Globus pallidus (tissue), 1 donor: ENCODE measurements at regions not wholly inside any gene's neighbourhood (a gene's known extent, or its start where the extent isn't known, plus 50 kb on each side); places are given as distances from the start of the nearest gene placed in this dataset.
"Not testable (repeated sequence)": the region's sequence is repeated elsewhere in the genome, so short reads cannot be mapped to it uniquely, and the experiment has no call there.

Experiments
- DNase-seq: peaks from one replicate; pipeline ENCODE4 v3.0.0-alpha.2; 2015; ENCODE audit warnings: low spot score

DNA sequence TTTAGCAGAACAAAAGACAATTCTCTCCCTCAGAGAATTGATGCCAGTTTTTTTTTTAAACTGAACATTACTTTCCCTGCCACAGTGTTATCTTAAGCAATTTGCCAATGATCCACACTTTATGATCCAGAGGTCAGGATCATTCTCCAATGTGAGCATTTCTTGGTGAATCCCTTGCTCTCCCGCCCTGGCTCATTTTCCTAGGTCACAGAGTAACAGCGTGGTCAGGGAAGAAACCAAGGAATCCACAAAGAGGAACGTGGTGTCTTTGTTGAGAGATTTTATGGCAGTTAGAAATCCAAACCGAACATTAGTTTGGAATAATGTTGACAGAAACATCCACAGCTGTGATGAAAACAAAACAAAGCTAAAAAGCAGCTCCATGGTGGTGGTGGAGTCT, 250.3 kb downstream of the TTC32 start:
- no peak for DNase-seq

DNA sequence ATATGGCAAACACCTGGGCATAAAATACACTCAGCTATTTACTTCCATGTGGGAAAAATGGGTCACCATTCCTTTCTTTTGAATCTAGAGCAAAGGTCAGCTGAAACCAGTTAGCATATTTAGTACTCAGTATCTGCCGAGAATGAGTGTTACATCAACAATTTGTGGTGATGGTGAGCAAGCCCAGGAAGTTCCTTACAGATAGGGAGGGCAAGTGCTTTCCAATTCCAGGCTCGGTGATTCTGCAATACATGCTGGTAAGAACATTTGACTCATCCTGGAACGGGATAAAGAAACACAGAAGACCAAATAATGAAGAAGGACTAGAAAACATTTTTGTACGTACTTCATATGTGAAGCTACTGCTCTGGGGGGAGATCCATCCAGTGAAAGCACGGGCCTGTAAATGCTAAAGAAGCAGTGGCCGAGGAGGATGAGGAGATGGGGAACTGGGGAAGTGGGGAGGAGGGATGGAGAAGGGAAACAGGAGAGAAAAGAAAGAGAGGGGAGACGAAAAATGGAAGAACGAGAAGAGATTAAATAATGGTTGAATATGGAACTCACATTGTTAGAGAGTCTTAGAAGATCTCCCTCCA, 251.9 kb downstream of the TTC32 start:
- no peak for DNase-seq

DNA sequence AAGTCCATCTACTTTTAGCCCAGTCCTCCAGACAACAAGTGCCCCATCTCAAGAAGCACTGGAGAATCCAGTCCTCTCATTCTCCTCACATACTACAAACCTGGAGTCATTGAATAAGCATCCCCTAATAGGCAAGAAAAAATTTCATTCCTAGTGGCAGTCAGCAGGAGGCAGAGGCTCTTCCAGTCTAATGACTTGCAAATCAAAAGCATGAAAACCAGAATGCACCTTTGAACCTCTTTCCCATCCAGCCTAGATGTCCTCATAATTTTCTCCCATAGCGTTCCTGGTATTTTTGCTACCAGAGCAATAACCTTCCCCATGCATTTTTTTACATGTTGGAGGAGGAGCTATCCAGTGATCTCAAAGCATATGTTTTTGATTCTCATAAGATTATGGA, 252.6 kb downstream of the TTC32 start:
- no peak for DNase-seq

DNA sequence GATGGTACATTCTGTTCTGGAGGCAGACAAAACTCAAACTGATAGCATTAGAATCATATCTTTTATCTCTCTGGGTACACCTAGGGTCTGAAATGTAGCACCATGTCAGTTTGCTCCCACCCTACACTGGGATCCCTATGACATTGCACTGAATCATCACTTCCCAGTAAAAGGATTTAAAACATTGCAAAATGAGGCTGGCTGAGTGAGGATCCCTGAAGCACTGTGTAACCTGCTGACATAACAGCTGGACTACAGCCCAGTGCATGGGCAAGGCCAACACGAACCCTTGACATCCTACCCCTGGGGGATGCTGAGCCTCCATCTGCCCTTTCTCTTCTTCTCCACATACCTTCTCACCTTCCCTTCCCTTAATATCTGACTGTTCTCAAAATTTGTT, 253.2 kb downstream of the TTC32 start:
- DNase-seq: no peak

DNA sequence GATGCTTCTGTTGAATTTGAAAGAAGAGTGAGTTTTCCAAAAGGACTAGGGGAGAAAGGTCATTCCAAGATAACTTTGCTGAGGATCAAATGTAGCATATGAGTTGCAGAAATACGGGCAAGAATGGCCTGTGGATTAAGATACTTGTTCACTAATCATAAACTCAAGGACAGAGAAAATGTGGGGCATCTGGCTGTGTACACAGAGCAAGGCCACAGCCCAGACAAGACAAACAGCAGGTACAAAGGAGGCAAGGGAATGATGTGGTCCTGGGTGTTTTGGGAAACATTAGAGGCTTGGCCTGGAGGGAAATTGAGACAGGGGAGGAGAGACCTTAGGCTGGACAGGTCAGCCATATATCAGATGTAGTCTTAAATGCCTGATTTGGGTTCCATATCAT, 254.8 kb downstream of the TTC32 start:
- DNase-seq: no peak

DNA sequence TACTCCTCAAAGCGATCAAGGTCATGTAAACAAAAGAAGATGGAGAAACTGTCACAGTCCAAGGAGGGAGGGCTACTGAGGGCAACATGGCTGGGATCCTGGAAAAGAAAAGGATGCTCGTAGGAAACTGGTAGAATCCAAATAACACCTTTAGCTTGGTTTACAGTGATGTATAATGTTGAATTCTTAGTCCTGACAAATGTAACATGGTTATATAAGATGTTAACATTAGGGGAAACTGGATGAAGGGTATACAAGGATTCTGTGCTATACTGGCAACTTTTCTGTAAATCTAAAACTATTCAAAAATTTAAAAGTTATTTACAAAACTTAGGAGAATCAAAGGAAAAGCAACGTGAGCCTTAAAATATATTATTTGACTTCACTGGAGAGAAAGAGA, 257.0 kb downstream of the TTC32 start:
- DNase-seq: no peak

DNA sequence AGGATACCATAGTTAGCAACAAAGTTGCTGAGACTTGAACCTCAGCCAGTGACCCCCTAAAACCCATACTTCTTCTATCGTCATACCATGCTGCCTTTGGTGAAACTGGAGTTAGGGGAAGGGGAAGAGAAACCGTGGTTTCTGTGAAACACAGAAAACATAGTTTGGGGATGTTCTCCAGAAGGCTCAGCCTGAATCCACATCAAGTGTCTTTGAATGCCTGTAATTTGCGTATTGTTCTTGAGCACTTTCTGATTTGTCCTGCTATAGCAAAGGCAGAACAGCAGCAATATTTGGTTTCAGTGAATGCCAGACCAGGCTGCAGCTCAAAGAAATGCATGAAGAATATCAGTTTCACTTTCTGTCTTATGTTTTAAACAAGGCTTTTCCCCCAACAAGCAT, 258.7 kb downstream of the TTC32 start:
- peak; percentile 20 for DNase-seq

DNA sequence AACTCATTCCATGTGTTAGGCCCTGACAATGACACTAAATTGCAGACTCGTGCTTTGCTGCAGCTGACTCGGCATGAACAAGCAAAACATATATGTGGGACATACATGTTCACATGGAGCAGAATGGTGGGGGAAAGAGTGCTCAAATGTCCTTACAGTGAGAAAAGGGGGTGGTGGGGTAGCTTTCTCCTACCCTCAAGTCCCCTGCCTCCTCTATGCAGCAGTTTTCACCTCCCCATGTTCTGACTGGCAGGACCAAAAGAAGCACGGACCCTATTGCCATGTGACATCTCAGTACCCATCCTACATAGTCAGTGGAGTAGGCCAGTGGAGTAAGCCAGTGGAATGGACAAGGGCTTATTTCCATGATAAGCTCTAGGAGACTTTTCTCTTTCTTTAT, 259.3 kb downstream of the TTC32 start:
- DNase-seq: no peak

DNA sequence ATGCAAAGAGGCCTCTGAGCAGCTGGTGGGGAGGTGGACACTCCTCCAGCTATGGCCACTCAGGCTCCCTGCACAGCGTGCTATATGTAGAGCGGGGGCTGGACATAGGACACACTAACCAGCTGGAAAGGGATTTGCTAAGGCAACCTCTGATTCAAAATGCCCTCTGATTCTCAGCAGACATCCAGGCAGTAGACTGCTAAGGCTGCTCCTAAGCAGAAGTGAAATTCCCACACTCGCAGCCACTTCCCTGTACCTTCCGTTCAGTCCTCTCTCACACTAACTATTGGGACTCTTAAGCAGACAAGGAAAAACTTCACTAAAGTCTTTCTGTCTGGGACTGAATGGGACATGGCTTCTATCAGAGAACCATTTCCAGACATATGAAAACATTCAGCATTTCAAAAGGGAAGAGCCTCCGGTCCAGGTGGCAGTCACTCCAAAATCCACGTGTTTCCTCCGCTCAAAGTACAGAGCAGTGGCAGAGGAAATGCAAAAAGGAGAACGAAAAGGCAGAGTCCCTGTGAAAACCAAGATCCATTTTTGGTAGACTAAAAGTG, 265.8 kb downstream of the TTC32 start:
- DNase-seq: peak; percentile 23

DNA sequence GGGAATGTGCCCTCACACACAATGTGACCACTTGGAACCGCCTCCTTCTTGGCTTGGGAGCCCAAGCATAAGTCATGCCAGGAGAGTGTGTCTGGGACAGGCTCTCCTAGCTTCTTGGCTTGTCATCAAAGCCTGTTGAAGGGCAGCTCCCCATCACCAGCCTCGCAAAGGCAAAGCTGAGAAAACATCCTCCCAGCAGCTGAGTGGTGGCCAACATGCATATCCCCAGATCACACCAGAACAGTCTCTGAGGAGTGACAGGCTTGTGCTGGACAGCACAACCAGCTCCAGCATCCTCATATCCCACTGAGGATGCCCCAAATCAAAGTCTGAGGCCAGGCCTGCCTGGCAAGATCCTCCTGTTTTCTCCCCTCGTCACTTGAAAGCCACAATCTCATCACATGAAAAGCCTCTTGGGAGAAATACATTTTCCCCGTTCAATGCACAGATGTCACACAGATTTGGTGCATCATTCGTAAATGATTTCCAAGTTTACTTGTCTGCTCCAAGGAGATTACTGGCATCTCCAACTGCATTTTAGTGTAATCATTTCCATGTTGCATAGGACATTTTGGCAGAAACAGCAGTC, 269.3 kb downstream of the TTC32 start:
- no peak for DNase-seq

DNA sequence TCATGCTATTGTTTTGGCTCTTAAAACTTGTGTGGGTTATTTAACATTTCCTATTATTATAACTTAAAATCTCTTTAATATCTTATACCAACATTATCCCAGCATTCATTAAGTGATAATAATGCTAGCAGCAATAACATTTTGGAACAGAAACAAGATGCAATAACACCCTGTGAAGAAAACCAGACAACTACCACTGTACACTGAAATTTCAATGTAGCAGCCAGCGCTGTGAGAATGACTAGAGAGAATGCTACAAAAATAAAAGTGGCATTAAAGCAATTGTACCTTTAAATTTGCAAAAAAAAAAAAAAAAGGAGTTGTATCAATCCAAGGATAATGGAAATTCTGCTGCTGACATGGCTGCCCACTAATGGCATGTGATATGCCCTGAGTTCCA, 269.9 kb downstream of the TTC32 start:
- no peak for DNase-seq

DNA sequence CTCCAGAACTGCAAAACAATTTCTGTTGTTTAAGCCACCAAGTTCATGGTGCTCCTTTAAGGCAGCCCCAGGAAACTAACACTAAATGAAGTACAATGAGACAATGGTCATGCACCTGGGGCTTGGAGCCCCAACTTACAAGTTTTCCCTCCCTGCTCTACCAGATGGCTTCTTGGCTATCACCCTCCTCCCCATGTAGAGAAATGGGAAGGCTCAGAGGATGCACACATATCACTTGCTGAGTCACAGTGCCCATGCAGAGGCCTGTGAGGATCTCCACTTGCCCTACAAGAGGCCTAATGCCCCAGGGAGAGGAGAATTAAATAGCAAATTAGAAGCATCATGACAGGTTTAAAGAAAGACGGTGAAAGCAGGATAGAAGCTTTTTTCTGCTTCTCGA, 270.9 kb downstream of the TTC32 start:
- DNase-seq: no peak

DNA sequence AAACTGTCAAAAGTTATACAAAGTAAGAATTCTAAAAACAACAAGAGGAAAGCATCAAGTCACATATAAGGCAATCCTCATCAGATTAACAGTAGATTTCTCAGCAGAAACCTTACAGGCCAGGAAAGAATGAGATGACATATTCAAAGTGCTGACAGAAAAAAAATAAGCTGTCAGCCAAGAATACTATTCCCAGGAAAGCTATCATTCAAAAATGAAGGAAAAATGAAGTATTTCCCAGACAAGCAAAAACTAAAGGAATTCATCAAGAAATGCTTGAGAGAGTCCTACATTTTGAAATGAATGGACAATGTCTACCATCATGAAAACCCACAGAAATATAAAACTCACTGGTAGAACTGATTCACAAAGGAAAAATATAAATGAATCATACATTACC, 268.9 kb upstream of the OSR1 start:
- DNase-seq: no peak

DNA sequence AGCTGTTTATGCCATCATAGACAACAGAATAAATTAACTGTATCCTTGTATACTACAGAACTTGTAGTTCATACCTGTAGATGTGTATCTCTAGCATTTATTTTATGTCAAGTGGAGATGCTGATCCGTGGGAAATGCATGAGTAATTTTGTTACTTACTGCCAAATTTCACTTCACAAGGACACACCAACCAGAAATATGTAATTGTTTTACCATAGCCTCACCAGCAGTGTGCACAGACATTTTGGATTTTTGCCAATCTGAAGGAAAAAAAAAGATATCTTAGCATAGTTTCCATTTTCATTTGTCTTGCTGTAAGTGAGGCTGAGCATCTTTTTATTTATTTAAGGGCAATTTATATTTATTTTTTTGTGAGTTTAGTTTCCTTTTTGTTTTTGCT, 265.1 kb upstream of the OSR1 start:
- no peak for DNase-seq

DNA sequence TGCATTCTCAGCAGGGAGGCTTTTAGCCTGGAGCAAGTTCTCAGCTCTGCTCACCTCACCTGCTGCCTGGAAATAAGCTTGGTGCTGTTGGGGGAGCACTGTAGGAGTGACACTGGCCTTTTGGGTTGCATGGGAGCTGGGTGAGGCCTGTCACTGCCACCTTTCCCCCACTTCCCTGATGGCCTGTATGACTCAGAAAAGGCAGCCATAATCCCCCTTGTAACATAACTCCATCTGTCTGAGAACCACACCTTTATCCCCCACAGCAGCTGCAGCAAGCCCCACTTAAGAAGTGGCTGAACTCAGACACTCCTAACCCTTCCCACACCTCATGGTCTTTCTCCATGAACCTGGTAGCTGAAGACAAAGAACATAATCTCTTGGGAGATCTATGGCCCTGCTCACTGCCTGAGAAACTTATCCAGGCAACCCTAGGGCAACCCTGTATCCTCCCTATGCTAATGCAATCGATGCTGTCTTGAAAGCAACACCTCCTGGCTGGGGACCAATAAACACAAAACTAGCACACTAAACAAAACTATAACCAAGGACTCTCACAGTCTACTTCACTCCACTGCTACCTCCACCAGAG, 258.9 kb upstream of the OSR1 start:
- DNase-seq: no peak

DNA sequence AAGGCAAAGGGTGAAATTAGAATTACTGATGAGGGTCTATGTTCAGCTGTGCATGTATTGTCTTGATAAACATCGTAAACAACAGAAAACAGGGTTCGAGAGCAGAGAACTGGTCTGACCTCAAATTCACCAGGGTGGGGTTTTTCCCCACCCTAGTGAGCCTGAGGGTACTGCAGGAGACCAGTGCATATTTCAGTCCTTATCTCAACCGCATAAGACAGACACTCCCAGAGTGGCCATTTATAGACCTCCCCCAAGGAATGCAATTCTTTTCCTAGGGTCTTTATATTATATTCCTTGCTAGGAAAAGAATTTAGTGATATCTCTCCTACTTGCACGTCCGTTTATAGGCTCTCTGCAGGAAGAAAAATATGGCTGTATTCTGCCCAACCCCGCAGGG, 257.0 kb upstream of the OSR1 start:
- not testable (repeated sequence) for DNase-seq

DNA sequence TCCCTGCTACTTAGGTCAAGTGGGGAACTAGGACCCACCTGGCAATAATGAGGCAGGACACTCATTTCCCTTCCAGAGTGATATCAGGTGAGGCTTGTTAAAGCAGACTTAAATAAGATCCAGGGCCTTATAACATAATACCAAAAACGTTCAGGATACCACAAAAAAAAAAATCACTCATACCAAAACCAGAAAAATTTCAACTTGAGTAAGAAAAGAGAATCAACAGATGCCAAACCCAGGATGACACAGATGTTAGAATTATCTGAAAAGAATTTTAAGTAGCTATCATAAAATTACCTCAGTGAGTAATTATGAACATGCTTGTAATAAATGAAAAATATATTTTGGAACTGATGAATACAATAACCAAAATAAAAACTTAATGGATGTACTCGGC, 255.6 kb upstream of the OSR1 start:
- no peak for DNase-seq

DNA sequence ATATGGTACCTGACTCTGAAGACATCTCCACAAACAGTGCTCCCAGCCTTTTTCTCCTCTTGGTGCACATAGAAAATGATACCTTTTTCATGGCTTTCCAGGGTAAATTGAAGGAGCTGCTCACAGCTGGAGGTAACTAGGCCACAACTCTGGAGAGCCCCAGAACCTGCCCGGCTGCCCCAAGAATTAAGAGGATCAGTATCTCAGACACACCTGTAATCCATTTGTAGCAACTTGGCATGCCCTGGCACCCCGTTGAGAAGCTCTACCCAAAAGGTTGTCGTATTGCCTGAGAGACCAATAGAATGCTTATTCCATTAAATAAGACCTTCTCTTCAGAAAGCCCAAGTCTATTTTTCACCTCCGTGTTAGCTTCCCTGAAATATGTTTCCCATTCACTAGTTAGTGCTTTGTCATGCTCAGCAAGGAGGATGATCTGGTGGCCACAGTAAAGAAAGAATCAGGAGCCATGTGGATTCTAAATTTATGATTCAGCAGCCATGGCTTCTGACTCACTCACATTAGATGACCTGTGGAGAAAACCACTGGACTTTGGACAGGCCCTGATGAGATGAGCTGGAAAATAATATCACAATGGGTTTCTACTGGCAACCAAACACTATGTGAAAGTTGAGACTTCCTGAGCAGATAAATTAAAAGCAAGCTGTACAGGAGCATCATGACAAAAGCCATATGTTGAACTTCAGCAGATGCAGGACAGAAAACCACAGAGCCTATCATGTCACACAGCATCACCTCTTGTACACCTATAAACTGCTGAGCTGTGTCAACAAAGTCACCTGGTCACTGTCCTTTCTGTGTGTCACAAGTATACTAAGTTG, 253.3 kb upstream of the OSR1 start:
- DNase-seq: no peak

DNA sequence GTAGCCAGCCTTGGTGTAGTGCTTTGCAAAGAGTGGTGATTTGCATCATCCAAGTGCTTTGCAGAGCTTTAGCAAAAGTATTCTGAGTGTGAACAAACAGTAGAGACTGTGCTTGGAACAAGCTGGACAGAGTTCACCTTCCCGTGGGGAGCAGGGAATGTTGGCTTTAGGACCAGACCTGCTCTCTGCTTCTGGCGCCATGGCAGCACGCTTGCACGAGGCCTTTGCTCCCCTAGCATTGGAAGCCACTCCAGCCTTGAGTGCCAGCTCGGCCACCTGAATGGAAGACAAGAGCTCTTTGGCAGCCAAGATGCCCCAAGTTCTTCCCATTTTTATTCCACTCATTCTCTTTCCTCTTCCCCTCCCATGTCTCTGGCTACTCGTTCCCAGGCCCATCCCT, 250.8 kb upstream of the OSR1 start:
- DNase-seq: no peak

DNA sequence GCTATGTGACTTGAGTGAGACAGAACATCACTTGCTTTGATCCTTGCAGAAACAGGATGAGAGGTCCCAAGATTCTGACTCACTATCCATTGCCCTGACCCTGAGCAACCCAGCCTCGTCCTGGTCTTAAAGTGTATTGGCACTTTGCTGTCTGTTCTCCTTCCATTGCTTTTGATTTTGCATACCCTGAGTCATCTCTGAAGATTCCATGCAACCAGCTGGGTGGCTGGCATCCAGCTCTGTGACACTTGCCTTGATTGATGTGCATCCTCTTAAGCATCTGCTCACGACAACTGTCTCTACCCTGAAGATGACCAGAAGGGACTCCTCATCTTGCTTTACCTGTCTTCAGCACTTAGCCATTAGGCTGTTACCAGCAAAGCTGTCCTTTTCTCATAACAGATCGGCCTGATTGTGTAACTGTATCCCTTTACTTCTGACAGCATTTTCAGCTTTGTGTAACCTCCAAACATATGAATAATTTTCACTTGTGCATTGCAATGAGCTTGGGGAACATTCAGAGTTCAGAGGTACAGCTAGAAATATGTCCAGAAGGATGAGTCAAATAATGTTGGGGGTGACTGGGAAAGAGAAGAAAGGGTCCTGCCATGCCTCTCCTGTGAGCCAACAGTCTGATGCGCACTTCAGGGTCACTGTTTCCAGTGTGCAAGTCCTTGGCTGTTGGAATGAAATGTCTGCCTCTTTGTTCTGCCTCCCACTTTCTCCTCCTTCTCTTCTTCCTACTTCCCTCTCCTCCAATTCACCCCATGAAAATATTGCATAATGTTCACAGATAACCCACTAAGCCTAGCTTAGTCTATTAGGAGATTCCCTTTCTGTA, 249.7 kb upstream of the OSR1 start:
- no peak for DNase-seq

DNA sequence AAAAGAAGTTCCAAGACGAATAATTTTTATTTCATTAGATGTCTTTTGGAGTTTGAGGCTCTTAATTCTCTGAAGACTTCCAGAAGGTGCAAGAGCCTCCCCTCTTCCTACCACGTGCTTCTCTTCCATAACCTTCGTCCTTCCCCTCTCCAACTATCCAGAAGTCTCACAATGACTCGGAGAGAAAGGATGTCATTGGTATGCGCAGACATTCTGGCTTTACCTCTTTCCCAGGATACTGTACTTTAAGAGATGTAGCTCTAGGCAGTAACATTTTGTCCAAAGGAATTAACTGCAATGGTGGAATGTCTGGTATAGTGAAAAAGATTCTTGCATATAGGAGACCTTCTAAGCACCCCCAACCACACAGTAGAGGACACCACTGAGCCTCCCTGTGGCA, 249.0 kb upstream of the OSR1 start:
- no peak for DNase-seq

DNA sequence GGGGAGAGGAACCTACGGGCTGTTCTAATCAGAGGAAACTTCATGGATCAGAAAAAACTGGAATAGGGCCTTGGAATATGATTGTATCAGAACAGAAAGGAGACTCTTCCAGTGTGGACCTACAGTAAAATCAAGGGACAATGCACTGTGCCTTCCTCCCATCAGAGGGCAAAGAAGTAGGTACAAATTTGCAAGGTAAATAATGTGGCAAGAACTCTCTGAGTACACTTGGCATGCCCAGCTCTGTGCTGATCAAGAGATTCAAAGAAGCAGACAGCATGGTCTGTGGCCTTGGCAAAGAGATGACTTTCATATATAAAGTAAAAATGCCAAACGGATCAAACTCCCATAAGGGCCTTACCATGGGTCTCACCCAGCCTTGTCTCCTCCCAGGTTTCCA, 242.6 kb upstream of the OSR1 start:
- no peak for DNase-seq
